ENCODE measurements at regions not wholly inside any gene's neighbourhood (a gene's known extent, or its start where the extent isn't known, plus 50 kb on each side); places are given as distances from the start of the nearest gene placed in this dataset.

- no peak for DNase-seq (ENCODE audit: low spot score in 2 of 2)
- no peaks in the 10 kb centered on the region for H3K9me3 ChIP-seq
- H3K4me1 ChIP-seq: peaks cover 0 to 14% (median 6%) of the 10 kb centered on the region in 4 donors
- TF ChIP-seq CTCF (IDR thresholded peaks at IDR 0.05) (no peak), POLR2A (IDR thresholded peaks at IDR 0.05) (no peak), EP300 (IDR thresholded peaks at IDR 0.05) (no peak)
- no peaks in the 10 kb centered on the region for H3K27me3 ChIP-seq
- H3K4me3 ChIP-seq: no peak overlapping the region
- H3K36me3 ChIP-seq: no peaks in the 10 kb centered on the region
- WGBS, 2 donors: 91% methylated on average over 8 to 9 of the region's 9 CpGs
- H3K27ac ChIP-seq: no peak overlapping the region
Observed at GRCh38 chr14:99033951-99034350, 238.0 kb downstream of the BCL11B start.

DNA sequence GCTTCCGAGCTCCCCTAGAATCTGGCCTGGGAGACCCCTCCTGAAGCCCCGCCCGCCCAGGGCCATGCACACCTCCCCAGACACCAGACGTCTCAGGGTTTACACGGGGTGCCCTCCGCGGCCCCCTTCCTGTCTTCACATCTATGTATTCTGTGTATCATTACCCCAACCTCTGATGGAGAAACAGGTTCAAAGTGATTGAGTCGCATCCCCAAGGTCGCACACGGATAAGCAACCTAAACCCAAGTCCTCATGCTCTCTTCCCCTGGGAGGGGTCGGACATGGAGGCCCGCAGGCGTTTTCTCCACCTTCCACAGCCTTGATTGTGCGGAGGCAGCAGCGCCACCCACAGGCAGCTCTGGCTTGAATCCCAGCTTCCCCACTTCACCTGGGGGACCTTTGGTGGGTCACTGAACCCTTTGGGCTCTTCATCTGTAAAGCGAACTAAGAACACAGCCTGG is 237.3 kb downstream of the BCL11B start:
- no peaks in the 10 kb centered on the region for H3K27me3 ChIP-seq
- H3K36me3 ChIP-seq: no peaks in the 10 kb centered on the region
- 85 to 87% methylated on average over 16 of the region's 16 CpGs for WGBS, 2 donors
- H3K27ac ChIP-seq: peak overlapping the region in 1 of 4 donors; percentile 59
- no peak for TF ChIP-seq POLR2A (IDR thresholded peaks at IDR 0.05)
- TF ChIP-seq CTCF (IDR thresholded peaks at IDR 0.05): no peak
- no peak for TF ChIP-seq EP300 (IDR thresholded peaks at IDR 0.05)
- H3K4me3 ChIP-seq: no peak overlapping the region
- peaks cover 0 to 14% (median 6%) of the 10 kb centered on the region in 4 donors for H3K4me1 ChIP-seq
- H3K9me3 ChIP-seq: no peaks in the 10 kb centered on the region
- no peak for DNase-seq (ENCODE audit: low spot score in 2 of 2)

- H3K36me3 ChIP-seq: no peaks in the 10 kb centered on the region
- no peak overlapping the region for H3K4me3 ChIP-seq
- no peaks in the 10 kb centered on the region for H3K27me3 ChIP-seq
- WGBS, 2 donors: 61 to 63% methylated on average over 4 of the region's 4 CpGs
- no peaks in the 10 kb centered on the region for H3K9me3 ChIP-seq
- no peak for TF ChIP-seq POLR2A (IDR thresholded peaks at IDR 0.05)
- TF ChIP-seq CTCF (IDR thresholded peaks at IDR 0.05): no peak
- TF ChIP-seq EP300 (IDR thresholded peaks at IDR 0.05): no peak
- H3K27ac ChIP-seq: peak overlapping the region in 2 of 4 donors; percentile 59 to 84
- peak; percentile 21 to 59 for DNase-seq (ENCODE audit: low spot score in 2 of 2)
- peaks cover 0 to 14% (median 6%) of the 10 kb centered on the region in 4 donors for H3K4me1 ChIP-seq
Observed at GRCh38 chr14:99035268-99035667, 236.7 kb downstream of the BCL11B start.

- no peaks in the 10 kb centered on the region for H3K27me3 ChIP-seq
- no peaks in the 10 kb centered on the region for H3K9me3 ChIP-seq
- H3K4me3 ChIP-seq: peak overlapping the region in 2 of 4 donors; percentile 0 to 30
- H3K36me3 ChIP-seq: no peaks in the 10 kb centered on the region
- WGBS, 2 donors: 30 to 35% methylated on average over 24 of the region's 30 CpGs
- H3K4me1 ChIP-seq: peaks cover 0 to 14% (median 6%) of the 10 kb centered on the region in 4 donors
- TF ChIP-seq EP300 (IDR thresholded peaks at IDR 0.05): peak in 1 of 2 donors; percentile 71
- TF ChIP-seq CTCF (IDR thresholded peaks at IDR 0.05): no peak
- peak; percentile 63 to 75 for DNase-seq (ENCODE audit: low spot score in 2 of 2)
- H3K27ac ChIP-seq: peak overlapping the region in 3 of 4 donors; percentile 1 to 84 (median 59)
Observed at GRCh38 chr14:99035712-99036610, 236.0 kb downstream of the BCL11B start.
